COLO668 (cell line): ENCODE measurements at regions not wholly inside any gene's neighbourhood (a gene's known extent, or its start where the extent isn't known, plus 50 kb on each side); places are given as distances from the start of the nearest gene placed in this dataset.

Experiments
- DNase-seq: peaks from one replicate; lab custom pipeline; 2025; ENCODE audit not compliant: unreplicated experiment; lab: John Stamatoyannopoulos, UW

GRCh38 chr2:238650536-238650935 lies 197.3 kb upstream of the TWIST2 start:
- DNase-seq: no peak

- no peak for DNase-seq
Observed at GRCh38 chr2:238651306-238652052, 196.4 kb upstream of the TWIST2 start.

- DNase-seq: no peak
Observed at GRCh38 chr2:238652053-238652770, 195.7 kb upstream of the TWIST2 start.

GRCh38 chr2:238652771-238653157 lies 195.1 kb upstream of the TWIST2 start:
- no peak for DNase-seq

GRCh38 chr2:238653431-238654109 lies 194.3 kb upstream of the TWIST2 start:
- DNase-seq: no peak

- no peak for DNase-seq
Observed at GRCh38 chr2:238654479-238655197, 193.2 kb upstream of the TWIST2 start.

GRCh38 chr2:238655198-238655860 lies 192.6 kb upstream of the TWIST2 start:
- DNase-seq: no peak

GRCh38 chr2:238655974-238656722 lies 191.7 kb upstream of the TWIST2 start:
- DNase-seq: no peak

- no peak for DNase-seq
Observed at GRCh38 chr2:238657132-238658053, 190.5 kb upstream of the TWIST2 start.

GRCh38 chr2:238658054-238658407 lies 189.9 kb upstream of the TWIST2 start:
- DNase-seq: no peak

GRCh38 chr2:238658820-238659219 lies 189.1 kb upstream of the TWIST2 start:
- DNase-seq: no peak

GRCh38 chr2:238659231-238659630 lies 188.7 kb upstream of the TWIST2 start:
- no peak for DNase-seq

GRCh38 chr2:238663586-238663985 lies 184.3 kb upstream of the TWIST2 start:
- no peak for DNase-seq

- DNase-seq: no peak
Observed at GRCh38 chr2:238665919-238666318, 182.0 kb upstream of the TWIST2 start.

GRCh38 chr2:238666543-238666942 lies 181.3 kb upstream of the TWIST2 start:
- DNase-seq: no peak

- DNase-seq: no peak
Observed at GRCh38 chr2:238667008-238667407, 180.9 kb upstream of the TWIST2 start.

GRCh38 chr2:238667639-238668038 lies 180.2 kb upstream of the TWIST2 start:
- no peak for DNase-seq

- no peak for DNase-seq
Observed at GRCh38 chr2:238668426-238668825, 179.5 kb upstream of the TWIST2 start.

- DNase-seq: no peak
Observed at GRCh38 chr2:238669046-238669445, 178.8 kb upstream of the TWIST2 start.
